ENCODE measurements at regions not wholly inside any gene's neighbourhood (a gene's known extent, or its start where the extent isn't known, plus 50 kb on each side); places are given as distances from the start of the nearest gene placed in this dataset.

DNA sequence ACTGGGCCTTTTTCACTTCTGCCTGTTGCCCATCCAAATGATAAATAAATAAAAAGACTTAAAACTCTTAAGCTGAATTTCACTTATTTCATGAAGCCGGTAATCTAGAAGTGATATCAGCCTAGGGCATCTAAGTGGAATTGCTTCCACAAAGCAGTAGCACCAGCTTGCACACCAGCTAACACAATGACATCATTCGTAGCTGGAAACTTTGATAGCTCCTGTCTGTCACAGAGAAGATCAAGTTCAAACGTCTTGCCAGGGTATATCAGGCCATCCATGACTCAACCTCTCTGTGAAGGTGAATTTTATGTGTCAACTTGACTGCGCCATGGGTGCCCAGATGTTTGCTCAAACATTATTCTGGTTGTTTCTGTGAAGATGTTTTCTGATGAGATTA, 161.7 kb upstream of the MYT1L start:
- no peak for TF ChIP-seq CTCF (IDR thresholded peaks at IDR 0.05)
- Mint-ChIP-seq H3K9me3 (peaks cover 50% of the 10 kb centered on the region), H3K36me3 (ENCODE audit: low read depth) (no peaks in the 10 kb centered on the region), H3K4me3 (no peak overlapping the region), H3K4me1 (ENCODE audit: low read depth) (no peaks in the 10 kb centered on the region), H3K27ac (no peak overlapping the region), H3K27me3 (ENCODE audit: insufficient read depth) (no peaks in the 10 kb centered on the region)
- DNase-seq, result no peak

DNA sequence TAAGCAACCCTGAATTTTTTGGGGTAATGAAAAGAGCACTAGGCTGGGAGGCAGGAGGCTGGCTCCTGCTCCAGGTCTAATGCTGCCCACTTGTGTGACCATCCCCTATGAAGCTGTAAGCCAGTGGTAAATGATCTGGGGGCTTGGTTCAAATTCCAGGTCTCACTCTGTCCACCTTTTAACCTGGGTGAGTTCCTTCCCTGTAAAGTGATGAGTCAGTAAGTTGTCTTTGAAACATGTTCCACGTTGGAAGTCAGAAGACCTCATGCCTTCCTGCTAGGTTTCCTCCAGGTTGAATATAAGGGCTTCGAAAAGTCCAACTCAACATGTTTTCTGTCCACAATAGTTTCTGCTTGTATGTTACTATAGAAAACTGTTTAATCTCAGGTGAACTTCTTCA, 160.9 kb upstream of the MYT1L start:
- no peak for DNase-seq
- Mint-ChIP-seq H3K9me3 (peaks cover 49% of the 10 kb centered on the region), H3K27ac (no peak overlapping the region), H3K4me3 (no peak overlapping the region), H3K4me1 (ENCODE audit: low read depth) (no peaks in the 10 kb centered on the region), H3K27me3 (ENCODE audit: insufficient read depth) (no peaks in the 10 kb centered on the region; the same call in 1 of the 2 replicates), H3K36me3 (ENCODE audit: low read depth) (no peaks in the 10 kb centered on the region)
- no peak for TF ChIP-seq CTCF (IDR thresholded peaks at IDR 0.05)

GRCh38 chr2:2484301-2484700, 153.2 kb upstream of the MYT1L start:
- H3K27me3 Mint-ChIP-seq (ENCODE audit: insufficient read depth), result no peaks in the 10 kb centered on the region; the same call in 1 of the 2 replicates
- H3K4me3 Mint-ChIP-seq, result no peak overlapping the region
- H3K4me1 Mint-ChIP-seq (ENCODE audit: low read depth), result no peaks in the 10 kb centered on the region
- no peak for TF ChIP-seq CTCF (IDR thresholded peaks at IDR 0.05)
- DNase-seq, result no peak
- no peaks in the 10 kb centered on the region for H3K36me3 Mint-ChIP-seq (ENCODE audit: low read depth)
- no peak overlapping the region for H3K27ac Mint-ChIP-seq
- peaks cover 27% of the 10 kb centered on the region for H3K9me3 Mint-ChIP-seq

GRCh38 chr2:2482851-2483250, 151.8 kb upstream of the MYT1L start:
- H3K36me3 Mint-ChIP-seq (ENCODE audit: low read depth), result no peaks in the 10 kb centered on the region
- no peaks in the 10 kb centered on the region; the same call in 1 of the 2 replicates for H3K27me3 Mint-ChIP-seq (ENCODE audit: insufficient read depth)
- H3K27ac Mint-ChIP-seq, result no peak overlapping the region
- no peak for TF ChIP-seq CTCF (IDR thresholded peaks at IDR 0.05)
- no peak for DNase-seq
- H3K4me3 Mint-ChIP-seq, result no peak overlapping the region
- H3K9me3 Mint-ChIP-seq, result peaks cover 27% of the 10 kb centered on the region
- H3K4me1 Mint-ChIP-seq (ENCODE audit: low read depth), result no peaks in the 10 kb centered on the region

- TF ChIP-seq CTCF (IDR thresholded peaks at IDR 0.05), result no peak
- no peak for DNase-seq
- H3K27me3 Mint-ChIP-seq (ENCODE audit: insufficient read depth), result no peaks in the 10 kb centered on the region
- H3K9me3 Mint-ChIP-seq, result peaks cover 61% of the 10 kb centered on the region
- H3K27ac Mint-ChIP-seq, result no peak overlapping the region
- no peaks in the 10 kb centered on the region for H3K4me1 Mint-ChIP-seq (ENCODE audit: low read depth)
- no peak overlapping the region for H3K4me3 Mint-ChIP-seq
- peaks cover 5% of the 10 kb centered on the region; the same call in 1 of the 2 replicates for H3K36me3 Mint-ChIP-seq (ENCODE audit: low read depth)
Measured at GRCh38 chr2:2472881-2473280, 141.8 kb upstream of the MYT1L start.

DNA sequence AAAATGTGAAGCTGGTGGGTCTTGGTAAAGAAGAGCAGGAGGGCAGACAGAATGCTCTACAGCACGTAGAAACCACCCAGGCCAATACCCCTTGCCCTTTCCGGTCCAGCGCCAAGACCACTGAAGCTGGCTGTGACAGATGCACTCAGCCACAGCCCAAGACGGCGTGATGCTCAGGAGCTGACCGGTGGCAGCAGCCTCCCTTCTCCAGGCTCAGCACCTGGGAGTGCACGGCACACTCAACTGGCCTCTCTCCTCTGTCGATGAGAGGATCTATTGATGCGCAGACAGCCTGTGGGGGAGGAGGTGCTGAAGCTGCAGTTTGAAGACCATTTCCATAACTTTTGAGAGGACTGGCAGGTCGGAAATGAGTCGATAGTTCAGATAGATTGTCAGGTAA, 141.0 kb upstream of the MYT1L start:
- Mint-ChIP-seq H3K4me3 (no peak overlapping the region), H3K27ac (no peak overlapping the region), H3K9me3 (peaks cover 70% of the 10 kb centered on the region), H3K36me3 (ENCODE audit: low read depth) (peaks cover 5% of the 10 kb centered on the region; the same call in 1 of the 2 replicates), H3K27me3 (ENCODE audit: insufficient read depth) (no peaks in the 10 kb centered on the region), H3K4me1 (ENCODE audit: low read depth) (no peaks in the 10 kb centered on the region)
- TF ChIP-seq CTCF (IDR thresholded peaks at IDR 0.05), result no peak
- DNase-seq, result no peak

Data from HFFc6 (cell line).